Activated T-helper 1 cell treated with Interleukin-2 at 50 U/mL for 16 hours (primary cell): ENCODE measurements at regions not wholly inside any gene's neighbourhood (a gene's known extent, or its start where the extent isn't known, plus 50 kb on each side); places are given as distances from the start of the nearest gene placed in this dataset.

Source experiments
- DNase-seq: peaks from one replicate; pipeline ENCODE4 v3.0.0-alpha.2; 2020; ENCODE audit warnings: low read depth

GRCh38 chr2:217231724-217232123, 371.9 kb upstream of the TNP1 start:
- DNase-seq = no peak

- no peak for DNase-seq
Measured at GRCh38 chr2:217231212-217231611, 371.3 kb upstream of the TNP1 start.

GRCh38 chr2:217228732-217229131, 368.9 kb upstream of the TNP1 start:
- DNase-seq = no peak

- DNase-seq = no peak
Measured at GRCh38 chr2:217227794-217228193, 367.9 kb upstream of the TNP1 start.

- no peak for DNase-seq
Measured at GRCh38 chr2:217225596-217225995, 365.7 kb upstream of the TNP1 start.

- no peak for DNase-seq
Measured at GRCh38 chr2:217223222-217223930, 363.5 kb upstream of the TNP1 start.

GRCh38 chr2:217222309-217222910, 362.5 kb upstream of the TNP1 start:
- no peak for DNase-seq

GRCh38 chr2:217220228-217221013, 360.6 kb upstream of the TNP1 start:
- no peak for DNase-seq

GRCh38 chr2:217219164-217219520, 359.3 kb upstream of the TNP1 start:
- DNase-seq = no peak

- no peak for DNase-seq
Measured at GRCh38 chr2:217218269-217219163, 358.7 kb upstream of the TNP1 start.

- DNase-seq = no peak
Measured at GRCh38 chr2:217216982-217217381, 357.1 kb upstream of the TNP1 start.

- no peak for DNase-seq
Measured at GRCh38 chr2:217216316-217216715, 356.5 kb upstream of the TNP1 start.

GRCh38 chr2:217215877-217216276, 356.0 kb upstream of the TNP1 start:
- no peak for DNase-seq

GRCh38 chr2:217208867-217209266, 349.0 kb upstream of the TNP1 start:
- no peak for DNase-seq

GRCh38 chr2:217207699-217208010, 347.8 kb upstream of the TNP1 start:
- DNase-seq = no peak

- DNase-seq = no peak
Measured at GRCh38 chr2:217206907-217207698, 347.2 kb upstream of the TNP1 start.

GRCh38 chr2:217206016-217206725, 346.3 kb upstream of the TNP1 start:
- DNase-seq = no peak

GRCh38 chr2:217204358-217204757, 344.5 kb upstream of the TNP1 start:
- DNase-seq = no peak

GRCh38 chr2:217203086-217203485, 343.2 kb upstream of the TNP1 start:
- DNase-seq = no peak

- DNase-seq = no peak
Measured at GRCh38 chr2:217199255-217199630, 339.4 kb upstream of the TNP1 start.
